HG03039 (cell line): ENCODE measurements at regions not wholly inside any gene's neighbourhood (a gene's known extent, or its start where the extent isn't known, plus 50 kb on each side); places are given as distances from the start of the nearest gene placed in this dataset.
"Not testable (repeated sequence)": the region's sequence is repeated elsewhere in the genome, so short reads cannot be mapped to it uniquely, and the experiment has no call there.

Experiments used
- ATAC-seq: cut with Tn5 transposase; IDR thresholded peaks from one replicate; pipeline ENCODE4 v1.9.1; 2021; ENCODE audit warnings: mild to moderate bottlenecking, moderate library complexity; ENCODE audit not compliant: unreplicated experiment

DNA sequence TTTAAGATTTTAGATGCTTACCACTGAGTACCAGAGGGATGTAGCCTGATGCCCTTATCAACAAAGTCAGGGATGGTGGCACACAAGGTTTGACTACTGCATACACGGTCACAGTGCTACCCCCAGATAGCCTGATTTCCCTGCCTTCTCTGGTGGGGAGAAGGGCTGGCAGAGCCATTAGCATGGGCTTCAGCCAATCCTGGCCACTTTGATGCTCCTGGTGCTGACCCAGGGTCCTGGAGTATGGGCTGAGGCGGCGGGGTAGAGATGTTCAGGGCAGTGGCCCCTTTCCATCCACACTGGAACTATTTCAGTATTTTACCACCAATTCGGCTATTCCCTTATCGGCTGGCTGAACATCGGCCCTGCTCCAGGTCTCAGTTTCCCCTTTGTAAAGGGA lies 83.2 kb downstream of the POTEB3 start:
- ATAC-seq: not testable (repeated sequence)

DNA sequence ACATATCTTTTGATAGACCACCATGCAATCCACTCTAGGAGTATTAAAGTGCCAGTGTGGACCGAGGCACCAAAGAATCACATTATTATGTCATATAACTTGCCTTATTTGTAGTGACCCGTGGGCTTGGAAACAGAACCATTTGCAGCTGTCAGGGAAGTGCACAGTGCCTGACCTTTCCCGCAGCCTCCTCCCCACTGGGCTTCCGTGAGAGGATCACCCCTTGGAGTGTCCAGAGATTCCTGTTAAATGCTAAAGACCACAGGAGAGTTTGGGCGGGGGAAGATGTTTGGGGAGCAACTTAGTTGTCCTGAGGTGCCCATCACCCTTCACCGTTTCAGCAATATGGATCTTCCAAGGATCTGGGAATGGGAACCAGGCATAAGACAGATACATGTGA lies 84.4 kb downstream of the POTEB3 start:
- not testable (repeated sequence) for ATAC-seq

DNA sequence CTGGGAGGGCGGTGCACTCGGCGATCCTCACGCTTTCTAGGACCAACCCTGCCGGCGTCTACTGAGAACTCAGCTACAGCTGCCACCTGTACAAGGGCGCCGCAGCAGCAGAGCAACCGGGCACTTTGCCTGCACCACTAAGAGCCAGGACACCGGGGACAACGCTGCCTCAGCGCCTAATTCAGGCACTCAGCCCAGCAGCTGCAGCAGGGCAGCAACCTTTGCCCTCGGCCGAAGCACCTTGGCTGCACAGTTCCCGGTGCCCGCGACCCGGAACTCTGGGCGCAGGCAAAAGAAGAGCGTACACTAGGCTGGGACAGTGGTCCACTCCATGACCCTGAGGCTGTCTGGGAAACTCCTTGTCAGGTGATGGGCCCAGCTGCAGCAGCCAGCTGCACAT lies 85.7 kb downstream of the POTEB3 start:
- ATAC-seq: not testable (repeated sequence)

GRCh38 chr15:21352670-21353318 lies 87.5 kb downstream of the POTEB3 start:
- ATAC-seq: not testable (repeated sequence)

- ATAC-seq: not testable (repeated sequence)
These were observed 95.3 kb downstream of the POTEB3 start for GRCh38 chr15:21344960-21345359.

GRCh38 chr15:21344500-21344899 lies 95.8 kb downstream of the POTEB3 start:
- not testable (repeated sequence) for ATAC-seq

DNA sequence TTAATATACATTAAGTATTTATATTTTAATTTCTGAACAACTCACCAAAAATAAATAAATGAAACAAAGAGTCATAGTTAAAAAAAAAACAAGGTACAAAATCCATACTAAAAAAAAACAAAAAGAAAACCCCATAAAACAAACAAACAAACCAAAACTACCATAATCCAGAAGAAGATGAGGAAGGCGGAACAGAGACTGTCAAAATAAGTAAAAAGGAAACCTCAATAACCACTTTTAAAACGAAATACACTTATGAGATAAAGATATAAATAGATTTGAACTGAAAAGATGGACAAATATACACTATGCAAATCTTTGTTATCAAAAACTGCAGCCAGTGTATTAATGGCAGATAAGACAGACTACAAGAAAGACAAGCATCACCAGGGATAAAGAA lies 103.3 kb downstream of the POTEB3 start:
- ATAC-seq: not testable (repeated sequence)

DNA sequence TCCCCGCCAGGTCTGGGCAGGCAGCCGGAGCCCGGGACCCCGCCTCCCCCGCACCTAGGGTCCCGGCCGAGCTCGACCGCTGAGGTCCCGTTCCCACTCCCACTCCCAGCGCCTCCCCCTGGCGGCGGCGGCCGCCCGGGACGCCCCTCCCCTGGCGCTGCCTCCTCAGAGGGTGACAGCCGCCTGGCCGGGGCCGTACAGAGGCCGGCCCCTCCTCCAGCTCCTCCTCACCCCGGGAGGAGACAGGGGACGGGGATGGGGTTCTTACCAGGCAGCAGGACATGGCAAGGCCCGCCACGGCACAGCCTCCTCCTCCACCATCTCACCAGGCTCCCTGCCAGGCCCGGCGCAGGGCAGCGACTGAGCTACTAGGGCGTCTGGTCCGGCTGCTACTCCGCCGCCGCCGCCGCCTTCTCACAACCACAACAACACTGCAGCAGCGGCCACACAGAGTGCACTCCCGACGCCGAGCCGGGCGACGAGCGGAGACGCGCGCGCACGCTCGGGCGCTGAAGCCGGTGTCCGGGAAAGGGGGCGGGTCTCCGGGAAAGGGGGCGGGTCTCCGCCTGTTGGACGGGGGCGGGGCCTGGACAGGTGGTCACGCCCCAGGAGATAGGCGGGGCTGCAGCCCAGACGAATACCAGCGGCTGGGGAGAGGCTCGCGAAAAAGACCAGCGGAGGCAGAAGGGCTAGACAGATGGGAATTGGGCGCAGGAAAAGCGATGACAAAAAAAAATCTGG lies 115.4 kb downstream of the POTEB3 start:
- not testable (repeated sequence) for ATAC-seq

- peak; percentile 49 for ATAC-seq
These were observed 155.9 kb downstream of the POTEB3 start for GRCh38 chr15:21284353-21284752.

GRCh38 chr15:21283210-21283609 lies 157.1 kb downstream of the POTEB3 start:
- peak; percentile 89 for ATAC-seq

DNA sequence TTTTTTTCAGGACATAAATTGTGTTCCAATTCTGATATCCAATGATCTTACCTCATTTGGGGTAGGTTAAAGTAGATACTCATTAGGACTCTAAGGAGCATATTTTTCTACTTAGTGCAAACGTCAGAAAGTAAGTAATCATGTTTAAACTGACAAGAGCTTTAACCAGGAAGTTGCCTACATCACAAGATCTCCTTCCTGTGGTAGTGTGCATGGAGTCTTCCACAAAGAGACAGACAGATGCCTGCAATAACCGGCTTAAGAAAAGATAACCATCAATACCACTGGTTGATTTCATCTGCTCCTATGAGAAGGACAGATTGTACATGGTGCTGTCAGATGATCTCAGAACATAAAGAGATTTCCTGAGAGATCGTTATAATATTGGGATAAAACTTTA lies 160.0 kb downstream of the POTEB3 start:
- ATAC-seq: not testable (repeated sequence)

- peak; percentile 61 for ATAC-seq
These were observed 167.9 kb downstream of the POTEB3 start for GRCh38 chr15:21272176-21272982.

- no peak for ATAC-seq
These were observed 168.7 kb downstream of the POTEB3 start for GRCh38 chr15:21271566-21271965.

GRCh38 chr15:21270474-21270873 lies 169.8 kb downstream of the POTEB3 start:
- no peak for ATAC-seq

DNA sequence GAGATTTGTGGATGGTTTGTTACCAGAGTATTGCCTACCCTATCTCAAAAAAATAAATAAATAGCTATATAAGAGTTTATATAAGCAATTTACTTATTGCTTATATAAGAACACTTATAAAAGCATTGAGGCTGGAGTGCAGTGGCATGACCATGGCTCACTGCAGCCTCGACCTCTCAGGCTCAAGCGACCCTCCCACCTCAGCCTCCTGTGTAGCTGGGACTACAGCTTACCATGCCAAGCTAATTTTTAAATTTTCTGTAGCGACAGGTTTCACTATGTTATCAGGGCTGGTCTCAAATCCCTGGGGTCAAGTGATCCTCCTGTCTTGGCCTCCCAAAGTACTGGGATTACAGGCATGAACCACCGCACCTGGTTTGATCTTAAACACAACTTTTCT lies 170.6 kb downstream of the POTEB3 start:
- ATAC-seq: not testable (repeated sequence)

DNA sequence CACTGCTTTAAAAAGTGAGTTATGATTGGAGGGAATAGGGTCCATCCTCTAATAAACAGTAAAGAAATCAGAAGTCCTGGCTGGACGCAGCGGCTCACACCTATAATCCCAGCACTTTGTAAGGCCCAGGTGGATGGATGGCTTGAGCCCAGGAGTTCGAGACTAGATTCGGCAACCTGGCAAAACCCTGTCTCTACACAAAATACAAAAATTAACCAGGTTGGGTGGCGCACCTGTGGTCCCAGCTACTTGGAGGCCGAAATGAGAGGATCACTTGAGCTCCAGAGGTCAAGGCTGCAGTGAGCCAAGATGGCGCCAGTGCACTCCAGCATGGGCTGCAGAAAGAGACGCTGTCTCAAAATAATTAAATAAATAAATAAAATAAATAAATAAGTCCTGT lies 171.2 kb downstream of the POTEB3 start:
- ATAC-seq: no peak

GRCh38 chr15:21268436-21268940 lies 171.8 kb downstream of the POTEB3 start:
- ATAC-seq: no peak

DNA sequence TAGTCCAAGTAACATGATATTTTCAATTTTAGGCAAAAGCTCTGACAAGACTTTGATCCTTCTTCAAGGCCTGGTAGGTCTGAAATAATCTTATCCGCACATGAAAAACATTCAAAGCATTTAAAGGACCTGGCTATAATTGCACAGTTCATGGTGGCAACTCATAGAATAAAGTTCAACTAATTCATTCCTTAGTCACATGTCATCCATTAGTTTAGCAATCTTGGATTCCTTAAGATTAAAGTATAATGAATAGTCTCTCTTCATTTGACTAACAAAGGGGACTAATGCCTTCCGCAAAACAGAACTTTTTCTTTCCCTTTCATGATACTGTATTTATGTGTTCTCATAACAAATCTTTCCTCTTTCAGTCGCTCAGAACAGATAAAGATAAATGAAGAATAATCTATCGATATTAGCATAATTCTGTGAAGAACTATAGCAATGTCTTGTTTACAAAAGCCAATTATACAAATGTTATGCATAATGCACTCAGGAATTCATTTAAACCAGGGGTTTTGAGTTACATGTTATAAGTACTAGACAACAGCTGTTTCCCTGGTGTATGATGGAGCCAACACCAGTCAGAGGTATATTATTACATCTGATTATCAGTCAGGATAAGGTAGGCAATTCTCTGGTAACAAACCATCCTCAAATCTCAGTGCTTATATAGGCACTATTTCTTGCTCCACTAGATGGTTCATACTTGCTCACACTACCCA lies 172.5 kb downstream of the POTEB3 start:
- ATAC-seq: no peak

DNA sequence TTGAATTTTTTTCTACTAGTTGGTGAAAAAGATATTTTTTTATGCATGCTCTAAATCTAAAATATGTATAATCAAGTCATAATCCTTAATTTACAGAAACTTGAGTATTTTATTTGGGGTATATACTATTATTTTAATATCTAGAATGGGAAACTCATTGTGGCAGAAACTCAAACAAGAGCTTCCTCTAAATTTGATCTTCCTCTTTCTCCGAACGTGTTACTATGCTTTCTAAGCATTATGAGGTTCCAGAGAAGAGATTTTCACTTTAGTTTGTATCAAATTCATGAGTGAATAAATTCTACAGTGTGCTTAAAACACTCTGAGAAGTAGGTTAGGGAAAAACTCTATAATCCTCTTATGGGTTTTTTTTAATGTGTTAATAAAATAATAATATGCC lies 173.1 kb downstream of the POTEB3 start:
- ATAC-seq: no peak

GRCh38 chr15:21265628-21266027 lies 174.7 kb downstream of the POTEB3 start:
- ATAC-seq: not testable (repeated sequence)
